ELR (cell line): ENCODE measurements at regions not wholly inside any gene's neighbourhood (a gene's known extent, or its start where the extent isn't known, plus 50 kb on each side); places are given as distances from the start of the nearest gene placed in this dataset.

ENCODE experiments used
- DNase-seq: peaks from one replicate; pipeline ENCODE4 v3.0.0-alpha.2; 2015; ENCODE audit warnings: low read depth

GRCh38 chr11:80424012-80424695, 983.3 kb upstream of the TENM4 start:
- DNase-seq: no peak

- DNase-seq: no peak
These were observed 979.5 kb upstream of the TENM4 start for GRCh38 chr11:80420374-80420773.

GRCh38 chr11:80417681-80418080, 976.9 kb upstream of the TENM4 start:
- no peak for DNase-seq

- no peak for DNase-seq
These were observed 974.8 kb upstream of the TENM4 start for GRCh38 chr11:80415580-80415979.

- DNase-seq: no peak
These were observed 973.6 kb upstream of the TENM4 start for GRCh38 chr11:80414181-80415165.

- DNase-seq: no peak
These were observed 971.8 kb upstream of the TENM4 start for GRCh38 chr11:80412604-80413003.

GRCh38 chr11:80393210-80393609, 952.4 kb upstream of the TENM4 start:
- DNase-seq: no peak

GRCh38 chr11:80390505-80390904, 949.7 kb upstream of the TENM4 start:
- DNase-seq: no peak

GRCh38 chr11:80388536-80388935, 947.7 kb upstream of the TENM4 start:
- no peak for DNase-seq

- no peak for DNase-seq
These were observed 947.3 kb upstream of the TENM4 start for GRCh38 chr11:80388130-80388529.

- DNase-seq: no peak
These were observed 942.8 kb upstream of the TENM4 start for GRCh38 chr11:80383655-80384054.

- no peak for DNase-seq
These were observed 938.9 kb upstream of the TENM4 start for GRCh38 chr11:80379620-80380278.

- DNase-seq: no peak
These were observed 931.1 kb upstream of the TENM4 start for GRCh38 chr11:80371931-80372330.

- no peak for DNase-seq
These were observed 925.1 kb upstream of the TENM4 start for GRCh38 chr11:80365980-80366379.

GRCh38 chr11:80365076-80365725, 924.4 kb upstream of the TENM4 start:
- no peak for DNase-seq

GRCh38 chr11:80362563-80363340, 921.9 kb upstream of the TENM4 start:
- DNase-seq: no peak

- DNase-seq: no peak
These were observed 914.4 kb upstream of the TENM4 start for GRCh38 chr11:80355251-80355650.

- DNase-seq: no peak
These were observed 909.7 kb upstream of the TENM4 start for GRCh38 chr11:80350541-80350940.

- no peak for DNase-seq
These were observed 909.2 kb upstream of the TENM4 start for GRCh38 chr11:80349997-80350396.

GRCh38 chr11:80346353-80347059, 905.7 kb upstream of the TENM4 start:
- DNase-seq: no peak

GRCh38 chr11:80343436-80343835, 902.6 kb upstream of the TENM4 start:
- DNase-seq: no peak
